ENCODE measurements at regions not wholly inside any gene's neighbourhood (a gene's known extent, or its start where the extent isn't known, plus 50 kb on each side); places are given as distances from the start of the nearest gene placed in this dataset.

DNA sequence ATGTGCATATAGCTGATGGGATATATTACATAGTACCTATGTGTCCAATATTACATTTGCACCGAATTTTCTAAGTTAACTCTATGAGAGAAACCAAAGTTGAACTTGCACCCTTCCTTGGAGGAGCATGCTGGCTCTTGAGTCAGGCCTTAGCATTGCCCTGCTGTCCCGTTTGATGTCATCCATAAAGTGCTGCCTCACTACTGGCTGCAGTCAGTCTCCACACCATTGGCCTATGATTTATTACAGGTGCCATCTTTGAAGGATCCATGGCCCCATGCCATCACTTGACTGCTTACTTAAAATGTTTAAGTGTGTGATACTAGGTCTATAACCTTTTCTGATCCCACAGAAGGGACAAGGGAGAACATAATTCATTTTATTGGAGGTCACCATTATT, 249.3 kb upstream of the RBBP8 start:
- no peak for TF ChIP-seq EZH2 (IDR thresholded peaks at IDR 0.05; ENCODE audit: borderline replicate concordance, low read depth, low read length, severe bottlenecking)
- TF ChIP-seq, protein P1, sequence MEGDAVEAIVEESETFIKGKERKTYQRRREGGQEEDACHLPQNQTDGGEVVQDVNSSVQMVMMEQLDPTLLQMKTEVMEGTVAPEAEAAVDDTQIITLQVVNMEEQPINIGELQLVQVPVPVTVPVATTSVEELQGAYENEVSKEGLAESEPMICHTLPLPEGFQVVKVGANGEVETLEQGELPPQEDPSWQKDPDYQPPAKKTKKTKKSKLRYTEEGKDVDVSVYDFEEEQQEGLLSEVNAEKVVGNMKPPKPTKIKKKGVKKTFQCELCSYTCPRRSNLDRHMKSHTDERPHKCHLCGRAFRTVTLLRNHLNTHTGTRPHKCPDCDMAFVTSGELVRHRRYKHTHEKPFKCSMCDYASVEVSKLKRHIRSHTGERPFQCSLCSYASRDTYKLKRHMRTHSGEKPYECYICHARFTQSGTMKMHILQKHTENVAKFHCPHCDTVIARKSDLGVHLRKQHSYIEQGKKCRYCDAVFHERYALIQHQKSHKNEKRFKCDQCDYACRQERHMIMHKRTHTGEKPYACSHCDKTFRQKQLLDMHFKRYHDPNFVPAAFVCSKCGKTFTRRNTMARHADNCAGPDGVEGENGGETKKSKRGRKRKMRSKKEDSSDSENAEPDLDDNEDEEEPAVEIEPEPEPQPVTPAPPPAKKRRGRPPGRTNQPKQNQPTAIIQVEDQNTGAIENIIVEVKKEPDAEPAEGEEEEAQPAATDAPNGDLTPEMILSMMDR (IDR thresholded peaks at IDR 0.05; ENCODE audit: borderline replicate concordance, extremely low read depth, low read length, poor library complexity, severe bottlenecking) = no peak

Measured in DND-41 (cell line).